ENCODE measurements at regions not wholly inside any gene's neighbourhood (a gene's known extent, or its start where the extent isn't known, plus 50 kb on each side); places are given as distances from the start of the nearest gene placed in this dataset.

DNA sequence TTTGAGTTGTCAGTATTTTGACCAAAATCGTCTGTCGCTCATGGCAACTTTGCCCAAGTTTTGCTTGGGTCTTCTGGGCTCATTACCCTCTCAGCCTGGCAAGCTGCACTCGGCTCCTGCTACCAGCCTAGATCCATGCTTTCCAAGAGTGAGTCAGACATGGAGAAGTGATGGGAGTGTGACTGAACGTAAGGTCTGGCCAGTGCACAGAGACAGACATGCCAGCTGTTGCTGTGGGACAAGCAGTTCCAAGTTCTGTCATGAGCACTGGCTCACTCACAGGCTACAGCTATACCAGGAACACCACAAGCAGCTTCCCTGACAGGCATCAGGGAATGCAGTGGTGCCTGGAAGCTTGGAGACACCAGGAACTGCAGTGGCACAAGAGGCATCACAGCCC is 338.9 kb downstream of the KDM5D start:
- Histone ChIP-seq H2AFZ (ENCODE audit: low read depth, low read length, poor library complexity, severe bottlenecking) (no peak overlapping the region), H3K4me2 (ENCODE audit: low read length) (no peak overlapping the region), H3K36me3 (ENCODE audit: control insufficient read depth in 1 of 2, insufficient read depth in 2 of 2, low read length in 2 of 2) (no peaks in the 10 kb centered on the region), H3K27ac (ENCODE audit: low read depth, low read length) (no peak overlapping the region), H3K4me1 (ENCODE audit: control insufficient read depth in 1 of 2, insufficient read depth in 2 of 2, low read length in 2 of 2) (no peaks in the 10 kb centered on the region), H3K9me3 (ENCODE audit: control insufficient read depth in 1 of 2, insufficient read depth in 1 of 2, low read depth in 1 of 2, low read length in 2 of 2) (no peaks in the 10 kb centered on the region), H3K27me3 (ENCODE audit: insufficient read depth, low read length) (no peaks in the 10 kb centered on the region), H3K4me3 (replicated peaks in 1 of 2; ENCODE audit: low read depth in 1 of 2, low read length in 2 of 2) (no peak overlapping the region), H3K9me2 (ENCODE audit: insufficient read depth) (no peaks in the 10 kb centered on the region), H4K20me1 (ENCODE audit: insufficient read depth) (no peaks in the 10 kb centered on the region), H3K79me2 (ENCODE audit: insufficient read depth, low read length) (no peaks in the 10 kb centered on the region), H3K9ac (ENCODE audit: low read length) (no peak overlapping the region)
- POLR2A ChIA-PET: no interaction called here
- TF ChIP-seq, protein P1, sequence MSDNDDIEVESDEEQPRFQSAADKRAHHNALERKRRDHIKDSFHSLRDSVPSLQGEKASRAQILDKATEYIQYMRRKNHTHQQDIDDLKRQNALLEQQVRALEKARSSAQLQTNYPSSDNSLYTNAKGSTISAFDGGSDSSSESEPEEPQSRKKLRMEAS (IDR thresholded peaks at IDR 0.05): no peak
- TF ChIP-seq CEBPB (IDR thresholded peaks at IDR 0.05; ENCODE audit: low read depth) (no peak), EZH2phosphoT487 (IDR thresholded peaks at IDR 0.05; ENCODE audit: borderline replicate concordance) (no peak), ELF1 (IDR thresholded peaks at IDR 0.05; ENCODE audit: borderline replicate concordance, low read depth) (no peak), RAD21 (IDR thresholded peaks at IDR 0.05; ENCODE audit: low read depth) (no peak), EGR1 (IDR thresholded peaks at IDR 0.05; ENCODE audit: low read depth) (no peak), CBX3 (IDR thresholded peaks at IDR 0.05; ENCODE audit: low read depth) (no peak), TCF7L2 (IDR thresholded peaks at IDR 0.05; ENCODE audit: borderline replicate concordance, extremely low read depth, insufficient read depth, insufficient read length) (no peak), SRF (IDR thresholded peaks at IDR 0.05; ENCODE audit: low read depth) (no peak), SP1 (IDR thresholded peaks at IDR 0.05; ENCODE audit: low read depth) (no peak), SIN3A (IDR thresholded peaks at IDR 0.05; ENCODE audit: low read depth) (no peak), YY1 (IDR thresholded peaks at IDR 0.05; ENCODE audit: extremely low read depth, insufficient replicate concordance, low read depth, low read length) (no peak), ZNF274 (IDR thresholded peaks at IDR 0.05; ENCODE audit: low read depth, low read length) (no peak)
- TF ChIP-seq, protein P2, sequence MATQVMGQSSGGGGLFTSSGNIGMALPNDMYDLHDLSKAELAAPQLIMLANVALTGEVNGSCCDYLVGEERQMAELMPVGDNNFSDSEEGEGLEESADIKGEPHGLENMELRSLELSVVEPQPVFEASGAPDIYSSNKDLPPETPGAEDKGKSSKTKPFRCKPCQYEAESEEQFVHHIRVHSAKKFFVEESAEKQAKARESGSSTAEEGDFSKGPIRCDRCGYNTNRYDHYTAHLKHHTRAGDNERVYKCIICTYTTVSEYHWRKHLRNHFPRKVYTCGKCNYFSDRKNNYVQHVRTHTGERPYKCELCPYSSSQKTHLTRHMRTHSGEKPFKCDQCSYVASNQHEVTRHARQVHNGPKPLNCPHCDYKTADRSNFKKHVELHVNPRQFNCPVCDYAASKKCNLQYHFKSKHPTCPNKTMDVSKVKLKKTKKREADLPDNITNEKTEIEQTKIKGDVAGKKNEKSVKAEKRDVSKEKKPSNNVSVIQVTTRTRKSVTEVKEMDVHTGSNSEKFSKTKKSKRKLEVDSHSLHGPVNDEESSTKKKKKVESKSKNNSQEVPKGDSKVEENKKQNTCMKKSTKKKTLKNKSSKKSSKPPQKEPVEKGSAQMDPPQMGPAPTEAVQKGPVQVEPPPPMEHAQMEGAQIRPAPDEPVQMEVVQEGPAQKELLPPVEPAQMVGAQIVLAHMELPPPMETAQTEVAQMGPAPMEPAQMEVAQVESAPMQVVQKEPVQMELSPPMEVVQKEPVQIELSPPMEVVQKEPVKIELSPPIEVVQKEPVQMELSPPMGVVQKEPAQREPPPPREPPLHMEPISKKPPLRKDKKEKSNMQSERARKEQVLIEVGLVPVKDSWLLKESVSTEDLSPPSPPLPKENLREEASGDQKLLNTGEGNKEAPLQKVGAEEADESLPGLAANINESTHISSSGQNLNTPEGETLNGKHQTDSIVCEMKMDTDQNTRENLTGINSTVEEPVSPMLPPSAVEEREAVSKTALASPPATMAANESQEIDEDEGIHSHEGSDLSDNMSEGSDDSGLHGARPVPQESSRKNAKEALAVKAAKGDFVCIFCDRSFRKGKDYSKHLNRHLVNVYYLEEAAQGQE (IDR thresholded peaks at IDR 0.05; ENCODE audit: low read depth): no peak
- TF ChIP-seq, protein P3, sequence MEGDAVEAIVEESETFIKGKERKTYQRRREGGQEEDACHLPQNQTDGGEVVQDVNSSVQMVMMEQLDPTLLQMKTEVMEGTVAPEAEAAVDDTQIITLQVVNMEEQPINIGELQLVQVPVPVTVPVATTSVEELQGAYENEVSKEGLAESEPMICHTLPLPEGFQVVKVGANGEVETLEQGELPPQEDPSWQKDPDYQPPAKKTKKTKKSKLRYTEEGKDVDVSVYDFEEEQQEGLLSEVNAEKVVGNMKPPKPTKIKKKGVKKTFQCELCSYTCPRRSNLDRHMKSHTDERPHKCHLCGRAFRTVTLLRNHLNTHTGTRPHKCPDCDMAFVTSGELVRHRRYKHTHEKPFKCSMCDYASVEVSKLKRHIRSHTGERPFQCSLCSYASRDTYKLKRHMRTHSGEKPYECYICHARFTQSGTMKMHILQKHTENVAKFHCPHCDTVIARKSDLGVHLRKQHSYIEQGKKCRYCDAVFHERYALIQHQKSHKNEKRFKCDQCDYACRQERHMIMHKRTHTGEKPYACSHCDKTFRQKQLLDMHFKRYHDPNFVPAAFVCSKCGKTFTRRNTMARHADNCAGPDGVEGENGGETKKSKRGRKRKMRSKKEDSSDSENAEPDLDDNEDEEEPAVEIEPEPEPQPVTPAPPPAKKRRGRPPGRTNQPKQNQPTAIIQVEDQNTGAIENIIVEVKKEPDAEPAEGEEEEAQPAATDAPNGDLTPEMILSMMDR (IDR thresholded peaks at IDR 0.05 in 2 of 3, conservative IDR thresholded peaks at IDR 0.05 in 1 of 3; ENCODE audit: borderline replicate concordance in 1 of 3, insufficient read depth in 1 of 3, low read depth in 2 of 3, low read length in 2 of 3): no peak
- BruUV-seq (replicated peaks): no TSS peak
- RAD21 ChIA-PET (ENCODE audit: low non-redundant PET in 1 of 2, low total read pairs in 2 of 2, uncharacterized antibody in 2 of 2, unreplicated experiment in 2 of 2): no interaction called here
- ATAC-seq (no peak), DNase-seq (ENCODE audit: low read depth, low spot score) (no peak)
- CTCF ChIA-PET: no interaction called here
- intact Hi-C loops (cut with micrococcal nuclease): no loop called here
